ENCODE measurements at regions not wholly inside any gene's neighbourhood (a gene's known extent, or its start where the extent isn't known, plus 50 kb on each side); places are given as distances from the start of the nearest gene placed in this dataset.
A peak's percentile ranks its signal among the peaks of the same experiment; 100 is the strongest.
"Not testable (repeated sequence)": the region's sequence is repeated elsewhere in the genome, so short reads cannot be mapped to it uniquely, and the experiment has no call there.

GRCh38 chr7:4438723-4439245, 243.3 kb upstream of the FOXK1 start:
- no peak for DNase-seq

DNA sequence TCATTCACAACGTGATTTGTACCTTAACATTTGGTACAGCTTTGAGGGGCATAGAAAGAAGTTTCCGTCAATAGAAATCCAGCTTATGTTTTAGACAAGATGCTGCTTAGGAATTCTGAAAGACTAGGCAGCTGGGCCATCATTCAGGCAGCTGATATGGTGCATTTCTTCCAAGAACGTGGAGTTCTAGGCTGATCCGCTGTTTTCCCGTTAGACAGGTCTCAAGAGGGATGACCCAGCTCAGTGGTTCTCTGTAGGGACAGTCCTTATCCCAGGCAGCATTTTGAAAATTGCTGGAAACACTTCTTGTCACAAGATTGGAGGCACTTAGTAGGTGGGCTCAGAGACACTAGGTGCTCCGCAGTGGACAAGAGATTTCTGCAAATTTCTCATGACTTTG, 242.7 kb upstream of the FOXK1 start:
- DNase-seq = no peak

DNA sequence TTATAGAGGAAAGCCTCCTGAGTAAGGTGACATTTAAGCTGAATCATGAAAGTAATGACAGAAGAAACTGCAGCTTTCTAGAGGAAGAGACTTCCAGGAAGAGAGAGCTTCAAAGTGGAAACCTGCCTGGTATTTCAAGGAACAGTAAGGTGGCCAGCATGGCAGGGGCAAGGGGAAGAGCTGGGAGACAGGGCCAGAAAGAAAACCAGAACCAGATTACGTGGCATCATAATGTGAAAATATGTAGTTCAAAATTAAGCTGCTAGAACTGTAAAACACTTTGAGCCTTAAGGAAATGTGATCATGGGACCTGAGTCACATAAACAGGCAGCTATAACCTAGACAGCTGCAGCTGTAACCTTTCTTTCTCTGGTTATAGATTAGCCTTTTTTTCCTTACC, 238.0 kb upstream of the FOXK1 start:
- DNase-seq = no peak

GRCh38 chr7:4445777-4446176, 236.3 kb upstream of the FOXK1 start:
- DNase-seq = no peak

DNA sequence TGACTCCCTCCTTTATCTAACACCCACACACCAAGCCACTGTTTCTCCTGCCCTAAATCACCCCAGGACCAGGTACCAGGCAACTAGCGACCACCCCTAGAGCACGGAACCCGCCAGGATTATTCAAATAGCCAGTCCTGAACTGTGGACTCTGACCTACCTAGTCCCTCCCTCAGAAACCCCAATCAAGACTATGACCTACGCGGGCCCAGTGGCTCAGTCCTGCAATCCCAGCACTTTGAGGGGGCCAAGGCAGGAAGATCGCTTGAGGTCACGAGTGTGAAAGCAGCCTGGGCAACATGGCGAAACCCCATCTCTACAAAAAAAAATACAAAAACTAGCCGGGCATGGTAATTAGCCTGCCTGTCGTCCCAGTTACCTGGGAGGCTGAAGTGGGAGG, 232.8 kb upstream of the FOXK1 start:
- no peak for DNase-seq

DNA sequence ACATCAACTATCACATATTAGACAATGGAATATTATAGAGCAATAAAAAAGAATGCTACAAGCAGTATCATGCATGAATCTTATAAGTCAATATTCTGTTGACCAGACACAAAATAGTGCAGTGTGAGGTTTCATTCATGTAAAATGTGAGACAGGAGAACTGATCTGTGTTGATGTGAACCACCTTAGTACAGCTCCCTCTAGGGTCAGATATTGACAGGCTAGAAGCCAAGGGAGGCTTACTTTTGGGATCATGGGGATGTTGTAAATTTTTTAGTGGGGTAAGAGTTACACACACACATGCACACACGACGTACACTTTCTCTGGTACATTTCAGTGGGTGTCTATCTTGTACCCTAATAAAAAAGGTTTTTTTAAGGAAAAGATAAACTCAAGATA, 231.6 kb upstream of the FOXK1 start:
- DNase-seq = no peak

- no peak for DNase-seq
Measured at GRCh38 chr7:4460597-4460996, 221.5 kb upstream of the FOXK1 start.

GRCh38 chr7:4461531-4461930, 220.6 kb upstream of the FOXK1 start:
- peak; percentile 4 for DNase-seq

DNA sequence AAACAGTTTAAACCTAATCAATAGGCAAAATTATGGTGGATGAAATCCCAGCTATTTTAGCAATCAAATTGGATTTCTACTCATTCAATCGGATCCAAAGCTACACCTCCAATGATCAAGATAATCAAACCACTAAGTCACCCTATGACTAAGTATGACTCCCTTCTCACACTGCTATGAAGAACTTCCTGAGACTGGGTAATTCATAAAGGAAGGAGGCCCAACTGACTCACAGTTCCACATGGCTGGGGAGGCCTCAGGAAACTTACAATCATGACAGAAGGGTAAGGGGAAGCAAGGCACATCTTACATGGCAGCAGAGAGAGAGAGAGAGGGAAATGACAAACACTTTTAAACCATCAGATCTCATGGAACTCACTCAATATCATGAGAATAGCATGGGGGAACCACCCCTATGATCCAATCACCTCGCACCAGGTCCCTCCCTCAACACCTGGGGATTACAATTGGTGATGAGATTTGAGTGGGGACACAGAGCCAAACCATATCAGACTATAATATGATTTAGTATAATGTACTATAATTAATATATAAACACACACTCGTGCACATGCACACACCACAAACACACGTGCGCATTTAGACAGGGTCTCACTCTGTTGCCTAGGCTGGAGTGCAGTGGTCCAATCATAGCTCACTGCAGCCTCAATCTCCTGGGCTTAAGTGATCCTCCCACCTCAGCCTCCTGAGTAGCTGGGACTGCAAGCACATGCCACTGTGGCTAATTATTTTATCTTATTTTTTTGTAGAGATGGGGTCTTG, 213.6 kb upstream of the FOXK1 start:
- DNase-seq = no peak

DNA sequence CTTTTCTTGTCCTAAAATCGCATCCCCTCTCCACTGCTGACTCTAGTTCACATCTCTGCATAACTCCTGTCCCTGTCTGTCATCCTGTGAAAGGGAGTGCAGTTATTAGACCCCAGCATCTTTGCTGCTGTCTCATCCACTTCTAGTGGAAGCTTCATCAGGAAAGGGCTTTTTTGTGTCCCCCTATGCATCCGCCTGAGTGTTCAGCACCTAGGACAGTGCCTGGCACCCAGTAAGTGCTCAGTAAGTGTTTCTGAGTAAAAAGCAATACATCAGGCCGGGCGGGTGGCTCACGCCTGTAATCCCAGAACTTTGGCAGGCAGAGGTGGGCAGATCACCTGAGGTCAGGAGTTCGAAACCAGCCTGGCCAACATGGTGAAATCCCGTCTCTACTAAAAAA, 211.8 kb upstream of the FOXK1 start:
- no peak for DNase-seq

DNA sequence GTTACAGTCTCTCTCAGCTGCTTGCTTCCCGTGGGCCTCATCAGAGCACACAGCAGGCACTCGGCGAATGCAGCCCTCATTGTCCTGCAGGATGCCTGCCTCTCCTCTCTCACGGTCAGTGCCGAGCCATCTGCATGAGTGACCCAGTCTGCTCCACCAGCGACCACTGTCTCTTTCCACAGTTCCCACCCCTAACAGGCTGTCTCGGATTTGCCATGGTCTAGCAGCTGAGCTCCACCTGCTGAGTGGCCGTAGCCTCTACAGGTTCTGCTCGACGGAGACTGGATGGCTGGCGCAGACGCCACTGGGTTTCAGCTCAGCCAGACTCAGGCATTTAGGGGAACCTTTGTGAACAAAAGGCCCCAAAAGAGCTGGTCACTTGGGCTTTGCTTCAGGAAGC, 209.4 kb upstream of the FOXK1 start:
- DNase-seq = no peak

DNA sequence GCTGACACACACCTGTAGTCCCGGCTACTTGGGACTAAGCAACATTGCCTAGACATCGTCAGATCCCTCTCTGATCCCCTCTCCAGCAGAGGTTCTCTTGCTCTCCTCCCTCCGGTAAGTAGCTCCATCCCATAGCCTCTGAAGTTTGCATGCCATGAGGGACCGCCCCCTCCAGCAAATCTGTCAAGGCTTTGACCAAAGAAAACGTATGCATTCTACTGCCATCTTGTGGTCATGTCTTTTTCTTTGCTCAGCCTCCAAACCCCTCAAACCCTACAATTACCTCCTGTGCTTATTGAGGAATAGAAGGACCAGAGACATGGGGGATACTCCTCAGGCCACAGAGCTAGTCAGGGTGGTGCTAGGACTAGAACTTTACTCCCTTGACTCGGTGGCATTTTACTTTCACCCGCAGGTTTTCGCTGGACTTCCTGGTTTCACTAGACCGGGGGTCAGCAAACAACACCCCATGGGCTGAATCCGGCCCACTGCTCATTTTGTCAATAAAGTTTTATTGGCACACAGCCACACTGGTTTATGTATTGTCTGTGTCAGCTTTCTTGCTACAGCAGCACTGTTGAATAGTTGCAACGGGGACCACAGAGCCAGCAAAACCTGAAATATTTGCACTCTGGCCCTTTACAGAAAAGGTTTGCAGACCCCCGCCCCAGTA, 202.6 kb upstream of the FOXK1 start:
- DNase-seq = peak; percentile 24

GRCh38 chr7:4480131-4480530, 202.0 kb upstream of the FOXK1 start:
- DNase-seq = not testable (repeated sequence)

DNA sequence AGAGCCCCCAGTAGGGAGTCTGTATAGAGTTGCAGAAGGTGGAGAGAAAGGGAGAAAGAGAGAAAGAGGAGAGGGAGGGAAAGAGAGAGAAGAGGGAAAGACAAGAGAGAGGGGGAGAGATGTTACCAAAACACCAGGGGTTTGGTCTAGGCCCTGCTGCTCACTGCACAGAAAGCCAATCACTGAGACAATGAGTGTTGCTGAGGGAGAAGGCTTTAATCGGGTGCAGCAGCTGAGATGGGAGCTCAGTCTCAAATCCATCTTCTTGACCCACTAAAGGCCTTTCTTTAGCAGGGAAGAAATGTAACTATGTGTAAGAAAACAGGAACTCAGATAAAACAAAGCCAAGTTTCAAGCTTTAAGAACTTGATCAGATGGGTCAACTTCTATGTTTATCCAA, 198.2 kb upstream of the FOXK1 start:
- DNase-seq = no peak

- no peak for DNase-seq
Measured at GRCh38 chr7:4484545-4484944, 197.6 kb upstream of the FOXK1 start.

GRCh38 chr7:4486907-4487306, 195.2 kb upstream of the FOXK1 start:
- no peak for DNase-seq

DNA sequence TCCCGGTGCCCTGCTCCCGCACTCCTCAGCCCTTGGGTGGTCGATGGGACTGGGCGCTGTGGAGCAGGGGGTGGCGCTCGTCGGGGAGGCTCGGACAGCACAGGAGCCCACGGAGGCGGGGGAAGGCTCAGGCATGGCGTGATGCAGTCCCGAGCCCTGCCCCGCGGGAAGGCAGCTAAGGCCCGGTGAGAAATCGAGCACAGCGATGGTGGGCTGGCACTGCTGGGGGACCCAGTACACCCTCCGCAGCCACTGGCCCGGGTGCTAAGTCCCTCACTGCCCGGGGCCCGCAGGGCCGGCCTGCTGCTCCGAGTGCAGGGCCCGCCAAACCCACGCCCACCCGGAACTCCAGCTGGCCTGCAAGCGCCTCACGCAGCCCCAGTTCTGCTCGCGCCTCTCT, 185.2 kb upstream of the FOXK1 start:
- DNase-seq = not testable (repeated sequence)

DNA sequence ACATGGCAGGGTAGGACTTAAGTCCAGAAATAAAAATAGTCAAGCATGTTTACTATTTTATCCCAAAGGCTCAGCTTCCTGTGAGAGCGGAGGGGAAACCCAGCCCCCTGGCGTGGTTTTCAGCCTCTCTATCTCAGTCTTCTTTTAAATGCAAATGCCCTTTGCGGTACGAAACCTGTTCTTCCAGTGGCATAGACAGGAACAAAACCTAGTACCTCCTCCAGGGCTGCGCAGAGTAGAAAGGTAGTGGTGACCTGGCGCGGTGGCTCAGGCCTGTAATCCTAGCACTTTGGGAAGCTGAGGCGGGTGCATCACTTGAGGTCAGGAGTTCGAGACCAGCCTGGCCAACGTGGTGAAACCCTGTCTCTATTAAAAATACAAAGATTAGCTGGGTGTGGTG, 181.3 kb upstream of the FOXK1 start:
- no peak for DNase-seq

DNA sequence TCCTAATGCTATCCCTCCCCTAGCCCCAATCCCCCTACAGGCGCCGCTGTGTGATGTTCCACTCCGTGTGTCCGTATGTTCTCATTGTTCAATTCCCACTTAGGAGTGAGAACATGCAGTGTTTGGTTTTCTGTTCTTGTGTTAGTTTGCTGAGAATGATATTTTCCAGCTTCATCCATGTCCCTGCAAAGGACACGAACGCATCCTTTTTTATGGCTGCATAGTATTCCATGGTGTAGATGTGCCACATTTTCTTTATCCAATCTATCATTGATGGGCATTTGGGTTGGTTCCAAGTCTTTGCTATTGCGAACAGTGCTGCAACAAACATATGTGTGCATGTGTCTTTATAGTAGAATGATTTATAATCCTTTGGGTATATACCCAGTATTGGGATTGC, 174.2 kb upstream of the FOXK1 start:
- not testable (repeated sequence) for DNase-seq

DNA sequence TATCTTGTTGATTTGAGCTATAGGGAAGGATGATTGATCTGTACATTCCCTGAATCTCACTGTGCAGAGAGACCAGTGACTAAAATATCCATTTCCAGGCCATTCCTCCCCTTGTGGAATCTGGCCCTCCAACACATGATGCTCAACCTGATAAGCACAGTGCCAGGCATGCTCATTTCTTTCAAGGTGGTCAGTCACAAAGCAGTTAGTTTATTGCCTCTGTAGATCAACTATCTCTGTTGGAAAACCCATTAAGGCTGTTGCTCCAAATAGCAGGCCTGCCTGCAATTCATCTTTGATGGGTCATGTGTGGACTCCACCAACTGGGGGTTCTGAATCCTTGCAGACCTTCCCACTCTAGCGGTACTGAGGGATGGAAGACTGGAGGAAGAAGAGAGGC, 168.6 kb upstream of the FOXK1 start:
- DNase-seq = no peak

DNA sequence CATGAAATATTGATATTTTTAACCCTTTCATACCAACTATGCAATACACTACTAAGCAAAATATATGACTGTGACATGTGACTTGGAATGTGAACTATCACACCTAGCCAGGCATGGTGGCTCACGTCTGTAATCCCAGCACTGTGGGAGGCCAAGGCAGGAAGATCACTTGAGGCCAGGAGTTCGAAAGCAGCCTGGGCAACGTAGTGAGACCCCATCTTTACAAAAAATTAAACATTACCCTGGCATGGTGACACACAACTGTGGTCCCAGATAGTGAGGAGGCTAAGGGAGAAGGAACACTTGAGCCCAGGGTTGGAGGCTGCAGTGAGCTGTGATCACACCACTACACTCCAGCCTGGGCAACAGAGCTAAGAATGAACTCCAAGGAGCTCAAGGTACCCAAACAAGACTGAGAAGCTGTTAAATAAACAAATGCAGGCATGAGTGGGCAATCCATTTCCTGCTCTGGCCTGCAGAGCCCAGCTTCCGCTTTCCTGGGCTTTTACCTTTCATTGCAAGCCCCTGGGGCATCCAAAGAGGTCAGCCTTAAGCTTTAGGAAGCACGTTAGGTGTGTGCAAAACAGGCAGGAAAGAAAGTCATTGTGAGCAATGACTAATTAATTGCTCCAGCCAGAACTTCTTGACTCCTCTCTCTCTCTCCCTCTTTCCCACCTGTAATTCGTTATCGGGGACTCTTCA, 162.1 kb upstream of the FOXK1 start:
- DNase-seq = no peak

- no peak for DNase-seq
Measured at GRCh38 chr7:4523219-4523618, 158.9 kb upstream of the FOXK1 start.

DNA sequence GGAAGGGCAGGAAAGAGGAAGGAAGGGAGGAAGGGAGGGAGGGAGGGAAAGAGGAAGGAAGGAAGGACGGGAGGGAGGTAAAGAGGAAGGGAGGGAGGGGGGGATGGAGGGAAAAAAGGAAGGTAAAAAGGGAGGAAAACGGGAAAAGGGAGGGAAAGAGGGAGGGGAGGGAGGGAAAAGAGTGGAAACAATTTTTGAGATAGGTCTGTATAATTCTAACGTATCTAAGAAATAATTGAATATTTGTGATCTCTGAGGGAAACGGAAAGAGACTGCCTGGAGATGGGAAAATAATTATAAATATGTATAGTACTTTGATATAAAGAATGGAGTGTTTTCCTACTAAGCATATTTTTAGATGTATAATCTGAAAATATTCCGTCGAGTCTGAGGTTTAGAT, 158.2 kb upstream of the FOXK1 start:
- DNase-seq = no peak

GRCh38 chr7:4525884-4526283, 156.2 kb upstream of the FOXK1 start:
- DNase-seq = no peak
